Ammon's horn (tissue), 1 donor: ENCODE measurements at regions not wholly inside any gene's neighbourhood (a gene's known extent, or its start where the extent isn't known, plus 50 kb on each side); places are given as distances from the start of the nearest gene placed in this dataset.

ENCODE experiments used
- DNase-seq: peaks from one replicate; pipeline ENCODE4 v3.0.0-alpha.2; 2016; ENCODE audit warnings: low spot score

DNA sequence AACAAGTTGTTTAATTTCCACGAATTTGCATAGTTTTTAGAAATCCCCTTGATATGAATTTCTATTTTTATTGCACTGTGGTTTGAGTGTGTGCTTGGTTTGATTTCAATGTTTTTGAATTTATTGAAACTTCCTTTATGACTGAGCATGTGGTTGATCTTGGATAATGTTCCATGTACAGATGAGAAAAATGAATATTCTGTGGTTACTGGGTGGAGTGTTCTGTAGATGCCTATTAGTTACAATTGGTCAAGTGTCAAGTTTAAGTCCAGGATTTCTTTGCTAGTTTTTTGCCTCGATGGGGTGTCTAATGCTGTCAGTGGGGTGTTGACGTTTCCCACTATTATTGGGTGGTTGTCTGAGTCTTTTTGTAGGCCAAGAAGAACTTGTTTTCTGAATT lies 319.5 kb upstream of the ACTBL2 start:
- DNase-seq, result no peak

- DNase-seq, result no peak
Measured at GRCh38 chr5:57795203-57795602, 312.6 kb upstream of the ACTBL2 start.

DNA sequence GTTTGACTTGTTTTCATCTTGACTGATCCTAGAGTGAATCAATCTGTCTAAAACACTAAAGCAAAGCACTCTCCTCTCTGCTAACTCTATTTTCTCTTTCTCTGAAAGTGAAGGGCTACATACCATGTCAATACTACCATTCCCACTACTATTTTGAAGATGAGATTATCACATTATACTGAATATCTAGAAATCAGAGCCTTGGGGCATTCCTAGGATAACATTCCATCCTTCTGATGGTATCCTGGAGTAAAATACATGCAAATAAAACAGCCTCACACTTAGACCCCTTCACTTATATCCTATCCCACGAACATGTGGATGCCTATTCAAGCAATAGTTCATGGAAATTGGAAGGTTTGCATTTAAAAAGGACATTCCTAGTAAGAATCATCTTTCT lies 309.3 kb upstream of the ACTBL2 start:
- DNase-seq, result no peak

DNA sequence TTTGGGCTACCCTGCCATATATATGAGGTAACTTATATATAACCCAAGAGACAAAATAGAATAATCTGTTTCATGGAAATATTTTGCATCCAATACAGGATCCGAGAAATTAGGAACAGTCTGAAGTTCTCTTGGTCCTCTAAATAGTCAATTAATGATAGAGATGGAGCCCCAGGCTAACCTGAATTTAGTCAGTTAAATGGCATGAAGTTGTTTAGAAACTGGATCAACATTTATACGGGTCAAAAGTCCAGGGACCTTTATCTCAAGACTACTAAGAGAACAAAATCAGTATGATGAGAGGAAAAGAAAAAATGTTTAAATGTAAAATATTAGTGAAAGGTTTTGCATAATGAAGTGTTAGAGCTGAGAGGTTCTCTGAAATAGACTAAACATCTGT lies 303.3 kb upstream of the ACTBL2 start:
- no peak for DNase-seq

GRCh38 chr5:57784121-57784520 lies 301.5 kb upstream of the ACTBL2 start:
- no peak for DNase-seq

DNA sequence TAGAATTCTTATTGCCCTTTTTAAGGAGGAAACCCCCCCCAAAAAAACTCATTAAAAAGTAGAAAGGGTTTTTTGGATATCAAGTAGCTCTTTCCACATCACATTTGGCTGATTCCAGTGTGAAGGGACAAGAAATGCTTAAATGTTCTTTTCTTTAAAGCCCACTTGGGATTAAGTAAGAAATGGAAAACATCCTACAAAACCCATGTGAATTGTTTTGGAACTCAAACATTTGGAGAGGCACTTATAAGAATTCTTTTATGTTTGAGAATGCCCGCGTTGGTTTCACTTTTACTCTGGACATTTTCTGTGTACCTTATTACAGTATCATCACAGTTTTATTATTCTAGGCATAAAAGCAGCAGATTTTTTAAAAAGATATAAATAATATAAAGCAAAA lies 301.1 kb upstream of the ACTBL2 start:
- DNase-seq, result no peak

- DNase-seq, result no peak
Measured at GRCh38 chr5:57780961-57781325, 298.3 kb upstream of the ACTBL2 start.

- no peak for DNase-seq
Measured at GRCh38 chr5:57780306-57780960, 297.8 kb upstream of the ACTBL2 start.

DNA sequence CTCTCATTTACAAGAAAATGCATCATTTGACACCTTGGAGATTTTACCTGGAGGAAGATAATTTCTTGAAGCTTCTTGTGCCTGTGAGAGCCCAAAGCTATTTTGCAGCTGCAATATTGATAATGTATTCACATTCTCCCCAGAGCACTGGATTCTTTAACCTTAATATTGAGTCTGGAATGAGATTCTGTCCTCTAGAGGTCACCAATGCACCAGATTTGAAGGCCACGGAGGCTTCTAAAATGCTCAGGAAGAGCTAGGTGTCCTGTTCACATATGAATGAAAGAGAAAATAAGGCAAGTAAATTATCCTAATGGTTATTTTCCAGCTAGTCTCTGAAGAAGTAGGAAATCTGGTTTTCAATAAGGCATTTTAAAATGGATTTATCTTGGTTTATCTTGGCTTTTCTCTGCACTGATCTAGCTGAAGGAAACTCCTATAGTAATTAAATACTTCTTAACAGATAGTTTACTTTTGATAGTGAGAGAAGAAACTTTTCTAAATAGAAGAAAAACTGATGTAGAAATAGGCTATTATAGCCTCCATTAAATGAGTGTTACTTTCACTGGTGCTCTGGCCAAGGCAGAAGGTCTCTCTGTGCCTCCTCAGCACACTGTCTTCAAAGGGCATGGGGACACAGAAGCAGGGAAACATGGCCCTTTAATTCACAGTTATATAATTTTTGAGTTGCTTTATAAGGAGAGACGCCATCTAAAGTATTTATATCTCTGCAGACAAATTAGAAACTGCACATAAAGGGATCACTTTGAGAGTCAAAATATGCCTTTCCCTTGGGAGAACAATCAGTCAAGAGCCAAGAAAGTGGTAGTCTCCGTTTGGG lies 297.0 kb upstream of the ACTBL2 start:
- DNase-seq, result peak; percentile 78

DNA sequence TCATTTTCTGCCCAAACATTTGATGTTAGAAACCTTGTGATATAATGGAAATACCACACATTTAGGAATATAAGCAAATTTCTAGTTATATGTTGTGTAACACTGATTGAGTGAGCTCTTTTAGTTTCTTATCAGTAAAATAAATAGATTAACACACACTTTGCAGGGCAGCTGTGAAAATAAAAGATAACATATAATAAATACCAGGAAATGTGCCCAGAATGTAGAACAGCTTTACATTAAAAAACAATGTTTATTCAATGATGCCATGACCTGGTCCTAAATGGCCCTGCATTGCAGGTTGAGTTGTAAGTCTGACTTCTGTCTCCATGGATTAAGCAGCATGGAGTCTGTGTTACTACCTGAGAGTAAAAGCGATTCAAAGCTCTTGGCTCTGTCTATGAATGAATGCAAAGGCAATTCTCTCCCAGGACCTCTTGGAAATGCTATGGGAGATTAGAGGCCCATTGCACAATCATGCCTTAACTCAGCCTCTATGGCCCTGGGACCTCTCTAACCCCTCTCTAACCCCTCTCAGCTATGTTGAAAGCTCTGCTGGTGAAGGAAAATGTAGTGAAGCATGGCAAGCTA lies 296.0 kb upstream of the ACTBL2 start:
- no peak for DNase-seq

DNA sequence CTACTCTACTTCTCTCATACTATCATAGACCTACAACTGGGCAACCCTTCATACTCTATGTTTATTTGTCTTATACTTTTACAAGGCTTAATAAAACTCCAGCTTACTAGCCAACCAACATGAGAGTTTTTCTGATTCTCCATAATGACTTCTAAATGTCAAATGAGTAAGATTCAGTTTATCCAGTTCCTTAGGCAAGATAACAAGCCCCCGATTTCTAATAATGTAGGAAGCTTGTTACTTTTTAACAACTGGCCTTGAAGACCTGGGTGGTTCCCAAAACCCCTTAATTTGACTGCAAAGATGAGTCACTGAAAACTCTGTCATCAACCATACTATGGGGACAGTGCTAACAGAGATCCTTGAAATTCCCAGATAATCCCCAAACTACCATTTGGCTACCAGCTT lies 294.6 kb upstream of the ACTBL2 start:
- DNase-seq, result no peak

DNA sequence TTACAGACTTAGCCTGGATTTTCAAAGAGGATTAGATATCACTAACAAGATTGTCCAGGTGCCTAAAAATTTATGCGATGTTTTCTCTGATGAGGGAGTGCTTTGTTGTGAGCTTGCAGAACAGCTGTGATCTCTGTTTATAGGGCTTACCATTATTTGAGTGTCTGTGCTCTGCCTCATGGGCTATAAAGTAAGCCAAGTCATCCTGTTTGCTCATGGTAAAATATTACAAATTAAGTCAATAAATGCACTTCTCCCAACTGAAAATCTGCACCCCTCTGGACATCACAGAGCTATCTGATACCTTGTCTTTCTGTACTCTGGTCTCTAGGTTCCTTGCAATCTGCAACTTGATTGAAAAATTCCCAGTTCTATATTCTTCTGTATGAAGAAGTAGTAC lies 293.4 kb upstream of the ACTBL2 start:
- DNase-seq, result no peak

GRCh38 chr5:57774439-57774838 lies 291.8 kb upstream of the ACTBL2 start:
- no peak for DNase-seq

DNA sequence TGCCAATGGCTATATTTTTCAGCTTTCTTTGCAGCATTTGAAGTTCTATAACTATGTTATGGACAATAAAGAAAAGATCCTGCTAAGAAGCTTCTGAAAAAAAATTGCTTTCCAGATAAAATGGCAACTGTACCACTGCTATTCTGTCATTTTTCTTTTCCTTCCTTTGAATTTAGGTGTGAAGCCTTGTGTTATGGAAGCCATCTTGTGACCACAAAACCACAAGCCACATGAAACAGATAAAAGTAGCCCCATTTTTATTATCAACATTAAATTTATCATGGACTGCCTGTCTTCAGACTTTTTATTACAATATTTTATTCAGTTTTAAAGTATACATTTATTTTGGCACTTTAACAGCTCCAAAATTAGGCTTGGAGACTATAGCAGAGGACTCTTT lies 289.9 kb upstream of the ACTBL2 start:
- no peak for DNase-seq

DNA sequence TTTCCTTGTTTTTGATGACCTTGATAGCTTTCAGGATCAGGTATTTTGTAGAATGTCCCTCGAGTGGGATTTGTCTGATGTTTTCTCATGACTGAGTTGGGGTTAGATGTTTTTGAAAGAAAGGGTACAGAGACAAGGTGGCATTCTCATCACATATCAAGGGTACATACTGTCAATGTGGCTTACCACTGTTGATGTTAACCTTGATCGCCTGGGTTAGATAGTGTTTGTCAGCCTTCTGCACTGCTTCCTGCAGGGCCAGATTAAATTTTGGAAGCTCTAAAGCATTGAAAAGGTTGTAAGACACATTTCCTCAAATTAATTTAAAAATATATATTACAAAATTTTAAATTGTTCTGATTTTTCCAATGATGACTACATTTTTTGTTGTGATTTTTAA lies 287.4 kb upstream of the ACTBL2 start:
- DNase-seq, result no peak

GRCh38 chr5:57768745-57769144 lies 286.1 kb upstream of the ACTBL2 start:
- DNase-seq, result no peak

DNA sequence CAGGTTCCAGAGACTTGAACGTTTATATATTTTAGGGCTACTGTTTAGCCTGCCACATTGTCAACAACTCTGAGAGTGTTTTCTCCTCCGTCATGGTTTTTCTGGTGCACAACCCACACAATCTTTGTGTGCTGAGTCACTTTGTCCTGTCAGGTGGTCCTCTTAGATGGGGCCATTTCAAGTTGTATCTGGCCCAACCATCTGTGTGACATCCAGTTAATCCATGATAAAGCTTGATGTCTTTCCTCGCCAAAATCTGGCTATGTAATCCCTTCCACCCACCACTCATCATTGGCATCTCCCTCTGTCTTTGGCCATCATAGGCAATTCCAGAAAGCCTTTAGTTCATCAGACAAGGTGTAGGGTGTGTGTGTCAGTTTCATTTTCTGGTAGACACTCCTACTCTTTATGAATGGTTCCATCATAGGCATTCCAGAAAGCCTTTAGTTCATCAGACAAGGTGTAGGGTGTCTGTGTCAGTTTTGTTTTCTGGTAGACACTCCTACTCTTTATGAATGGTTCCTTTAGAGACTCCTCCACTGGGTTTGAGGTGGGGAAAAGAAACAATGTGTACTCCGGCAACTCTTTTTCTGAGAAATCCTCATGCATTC lies 282.0 kb upstream of the ACTBL2 start:
- DNase-seq, result no peak

DNA sequence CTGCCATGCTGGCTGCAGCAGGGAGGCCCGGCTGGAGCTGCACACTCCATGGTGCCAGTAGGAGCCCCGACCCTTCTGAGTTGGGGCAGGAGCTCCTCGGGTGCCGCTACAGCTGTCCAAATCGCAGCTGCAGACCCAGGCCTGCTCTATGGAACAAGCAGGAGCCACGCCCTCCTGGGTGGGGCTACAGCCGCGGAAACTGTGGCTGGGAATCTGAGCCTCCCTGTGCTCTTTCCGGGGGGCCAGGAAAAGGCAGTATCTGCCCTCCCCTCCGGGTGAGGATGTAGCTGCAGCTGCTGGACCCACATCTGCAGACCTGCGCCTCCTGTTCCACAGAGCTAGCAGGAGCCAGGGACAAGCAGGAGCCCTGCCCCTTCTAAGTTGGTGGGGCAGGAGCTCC lies 278.9 kb upstream of the ACTBL2 start:
- no peak for DNase-seq

GRCh38 chr5:57754616-57755015 lies 272.0 kb upstream of the ACTBL2 start:
- no peak for DNase-seq

DNA sequence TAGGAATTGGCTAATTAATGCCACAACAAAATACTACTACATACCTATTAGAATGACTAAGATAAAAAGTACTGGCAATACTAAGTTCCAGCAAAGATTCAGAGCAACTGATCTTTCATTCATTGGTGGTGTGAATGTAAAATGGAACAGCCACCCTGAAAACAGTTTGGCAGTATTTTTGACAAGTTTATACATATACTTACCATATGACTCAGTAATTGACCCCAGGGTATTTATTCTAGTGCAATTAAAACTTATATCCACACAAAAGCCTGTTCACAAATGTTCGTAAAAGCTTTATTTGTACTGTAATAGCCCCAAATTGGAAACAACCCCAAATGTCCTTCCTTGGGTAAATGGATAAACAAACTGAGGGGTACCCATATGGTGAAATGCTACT lies 270.8 kb upstream of the ACTBL2 start:
- no peak for DNase-seq

GRCh38 chr5:57751710-57752109 lies 269.1 kb upstream of the ACTBL2 start:
- no peak for DNase-seq

DNA sequence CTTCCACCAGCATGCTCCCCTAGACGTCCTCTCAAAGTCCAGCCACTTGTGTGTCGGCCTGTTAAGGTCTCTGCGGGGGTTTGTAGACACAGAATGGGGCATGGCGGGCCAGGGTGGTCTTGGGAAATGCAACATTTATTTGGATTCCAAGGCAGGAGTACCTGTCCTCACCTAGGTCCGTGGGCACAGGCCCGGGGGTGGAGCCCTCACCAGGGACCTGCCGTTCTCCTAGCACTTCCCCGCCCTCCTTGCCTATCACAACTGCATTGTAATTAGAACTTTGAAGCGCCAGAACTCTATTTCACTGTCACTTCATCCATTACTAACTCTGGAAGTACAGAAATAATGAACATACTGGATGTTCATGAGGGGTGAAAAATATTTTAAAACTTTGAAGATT lies 268.3 kb upstream of the ACTBL2 start:
- DNase-seq, result no peak

DNA sequence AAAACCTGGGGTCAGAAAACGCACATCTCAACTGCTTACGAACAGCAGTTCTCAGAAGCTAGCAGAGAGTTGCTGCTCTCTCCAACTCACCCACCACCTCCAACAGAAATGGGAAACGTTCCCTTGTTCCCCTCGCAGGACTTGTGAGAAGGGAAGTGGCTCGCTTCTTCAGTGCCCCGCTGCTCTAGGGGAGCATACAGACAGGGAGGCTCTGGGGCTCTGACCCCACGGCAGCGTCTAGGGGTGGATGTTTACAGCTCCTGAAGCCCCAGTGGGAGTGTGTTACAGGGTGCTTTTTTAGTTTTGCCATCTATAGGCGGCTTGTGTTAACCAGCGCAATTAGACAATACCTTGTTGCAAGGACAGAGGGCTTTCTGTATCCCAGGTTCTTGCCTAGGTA lies 267.7 kb upstream of the ACTBL2 start:
- DNase-seq, result no peak
